ENCODE measurements at regions not wholly inside any gene's neighbourhood (a gene's known extent, or its start where the extent isn't known, plus 50 kb on each side); places are given as distances from the start of the nearest gene placed in this dataset.

DNA sequence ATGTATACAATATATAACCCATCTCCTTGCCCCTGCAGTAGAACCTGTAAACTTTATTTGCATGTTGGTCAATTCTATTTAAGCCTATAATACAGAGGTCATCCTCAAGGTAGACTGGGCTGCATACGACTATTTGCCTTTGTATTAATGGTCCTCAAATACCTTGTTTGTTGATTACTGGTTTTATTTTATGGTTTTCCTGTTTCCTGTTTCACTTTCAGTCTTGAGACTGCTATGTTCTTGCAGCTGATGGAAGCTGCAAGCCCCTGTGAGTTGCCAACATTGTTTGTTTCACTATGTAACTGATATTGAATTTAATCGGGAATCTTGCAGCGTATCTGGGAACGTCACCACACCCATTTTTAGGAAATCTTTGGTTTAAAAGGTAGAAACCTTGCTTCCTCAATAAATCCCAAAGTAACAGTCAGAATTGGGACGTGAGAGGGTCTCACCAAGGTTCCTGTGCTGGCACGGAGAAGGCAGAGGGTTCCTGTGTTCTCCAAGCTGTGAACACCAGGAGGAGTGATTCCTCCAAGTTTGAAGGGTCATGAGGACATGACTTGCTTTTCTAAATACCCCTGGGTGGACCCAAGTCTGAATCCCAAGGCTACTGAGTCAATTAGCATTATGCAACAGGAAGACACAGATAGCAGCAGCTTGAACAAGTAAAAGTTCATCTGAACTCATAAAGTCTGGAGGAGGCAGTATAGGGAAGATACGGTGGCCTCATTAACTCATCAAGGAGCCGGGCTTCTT lies 110.6 kb upstream of the PNPLA4 start:
- 61 to 83% methylated on average over 3 to 8 of the region's 8 CpGs for WGBS, 2 donors (ENCODE audit: low coverage in 1 of 2)
- H3K27ac ChIP-seq = no peak overlapping the region
- TF ChIP-seq POLR2AphosphoS5 (IDR thresholded peaks at IDR 0.05) (no peak), POLR2A (IDR thresholded peaks at IDR 0.05) (no peak), EP300 (IDR thresholded peaks at IDR 0.05; ENCODE audit: low read depth) (no peak)
- TF ChIP-seq, protein P1, sequence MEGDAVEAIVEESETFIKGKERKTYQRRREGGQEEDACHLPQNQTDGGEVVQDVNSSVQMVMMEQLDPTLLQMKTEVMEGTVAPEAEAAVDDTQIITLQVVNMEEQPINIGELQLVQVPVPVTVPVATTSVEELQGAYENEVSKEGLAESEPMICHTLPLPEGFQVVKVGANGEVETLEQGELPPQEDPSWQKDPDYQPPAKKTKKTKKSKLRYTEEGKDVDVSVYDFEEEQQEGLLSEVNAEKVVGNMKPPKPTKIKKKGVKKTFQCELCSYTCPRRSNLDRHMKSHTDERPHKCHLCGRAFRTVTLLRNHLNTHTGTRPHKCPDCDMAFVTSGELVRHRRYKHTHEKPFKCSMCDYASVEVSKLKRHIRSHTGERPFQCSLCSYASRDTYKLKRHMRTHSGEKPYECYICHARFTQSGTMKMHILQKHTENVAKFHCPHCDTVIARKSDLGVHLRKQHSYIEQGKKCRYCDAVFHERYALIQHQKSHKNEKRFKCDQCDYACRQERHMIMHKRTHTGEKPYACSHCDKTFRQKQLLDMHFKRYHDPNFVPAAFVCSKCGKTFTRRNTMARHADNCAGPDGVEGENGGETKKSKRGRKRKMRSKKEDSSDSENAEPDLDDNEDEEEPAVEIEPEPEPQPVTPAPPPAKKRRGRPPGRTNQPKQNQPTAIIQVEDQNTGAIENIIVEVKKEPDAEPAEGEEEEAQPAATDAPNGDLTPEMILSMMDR (IDR thresholded peaks at IDR 0.05) = no peak
- intact Hi-C loops (cut with DNase I; ENCODE audit: low total_unique reads) = no loop called here
- no peak overlapping the region for H3K4me3 ChIP-seq
- no peaks in the 10 kb centered on the region for H3K27me3 ChIP-seq
- in situ Hi-C loops (cut with MboI; ENCODE audit: low pct_ligation_motif_present in 1 of 4, low pct_unique_long_range_greater_than_20kb in 1 of 4, low sequenced_read_pairs in 3 of 4) = no loop called here
- no peak for DNase-seq
- no peaks in the 10 kb centered on the region for H3K36me3 ChIP-seq
- no peaks in the 10 kb centered on the region for H3K4me1 ChIP-seq
- no peaks in the 10 kb centered on the region for H3K9me3 ChIP-seq

DNA sequence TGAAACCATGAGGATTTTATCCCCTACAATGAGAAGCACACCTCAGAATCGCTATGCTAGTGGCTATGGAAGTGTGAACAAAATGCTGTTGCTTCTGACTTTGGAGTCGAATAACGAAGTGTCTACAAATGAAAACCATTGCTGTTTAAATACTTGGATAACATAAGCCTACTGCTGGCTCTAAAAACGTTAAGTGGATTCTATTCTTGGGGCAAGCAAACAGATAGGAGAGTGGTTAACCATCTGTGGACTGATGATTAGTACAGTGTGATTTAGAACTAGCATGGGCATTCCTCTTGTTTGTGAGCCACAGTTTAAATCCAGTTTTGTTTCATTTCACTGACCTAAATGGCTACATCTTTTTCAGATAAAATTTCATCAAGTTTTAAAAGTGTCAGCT lies 109.7 kb upstream of the PNPLA4 start:
- Histone ChIP-seq H3K9me3 (no peaks in the 10 kb centered on the region), H3K27me3 (no peaks in the 10 kb centered on the region), H3K27ac (no peak overlapping the region), H3K36me3 (no peaks in the 10 kb centered on the region), H3K4me3 (no peak overlapping the region), H3K4me1 (no peaks in the 10 kb centered on the region)
- in situ Hi-C loops (cut with MboI; ENCODE audit: low pct_ligation_motif_present in 1 of 4, low pct_unique_long_range_greater_than_20kb in 1 of 4, low sequenced_read_pairs in 3 of 4) = no loop called here
- TF ChIP-seq, protein P1 (IDR thresholded peaks at IDR 0.05) = no peak
- TF ChIP-seq EP300 (IDR thresholded peaks at IDR 0.05; ENCODE audit: low read depth) = no peak
- no peak for TF ChIP-seq POLR2AphosphoS5 (IDR thresholded peaks at IDR 0.05)
- 62% methylated on average over 4 of the region's 4 CpGs; no CpG with 5 or more reads in 1 of the 2 donors for WGBS, 2 donors (ENCODE audit: low coverage in 1 of 2)
- DNase-seq = no peak
- intact Hi-C loops (cut with DNase I; ENCODE audit: low total_unique reads) = no loop called here

GRCh38 chrX:8034058-8034457 lies 106.8 kb upstream of the PNPLA4 start:
- Histone ChIP-seq H3K4me1 (no peaks in the 10 kb centered on the region), H3K9me3 (no peaks in the 10 kb centered on the region), H3K27me3 (no peaks in the 10 kb centered on the region), H3K27ac (no peak overlapping the region), H3K4me3 (no peak overlapping the region), H3K36me3 (no peaks in the 10 kb centered on the region)
- in situ Hi-C loops (cut with MboI; ENCODE audit: low pct_ligation_motif_present in 1 of 4, low pct_unique_long_range_greater_than_20kb in 1 of 4, low sequenced_read_pairs in 3 of 4) = no loop called here
- intact Hi-C loops (cut with DNase I; ENCODE audit: low total_unique reads) = no loop called here
- TF ChIP-seq POLR2A (IDR thresholded peaks at IDR 0.05) (no peak), EP300 (IDR thresholded peaks at IDR 0.05; ENCODE audit: low read depth) (no peak), POLR2AphosphoS5 (IDR thresholded peaks at IDR 0.05) (no peak)
- TF ChIP-seq, protein P1 (IDR thresholded peaks at IDR 0.05) = no peak
- DNase-seq = no peak
- WGBS, 2 donors (ENCODE audit: low coverage in 1 of 2) = 78% methylated on average over 8 of the region's 8 CpGs; no CpG with 5 or more reads in 1 of the 2 donors

GRCh38 chrX:8033175-8033574 lies 106.0 kb upstream of the PNPLA4 start:
- H3K27ac ChIP-seq = no peak overlapping the region
- 77% methylated on average over 4 of the region's 4 CpGs; no CpG with 5 or more reads in 1 of the 2 donors for WGBS, 2 donors (ENCODE audit: low coverage in 1 of 2)
- in situ Hi-C loops (cut with MboI; ENCODE audit: low pct_ligation_motif_present in 1 of 4, low pct_unique_long_range_greater_than_20kb in 1 of 4, low sequenced_read_pairs in 3 of 4) (no loop called here), intact Hi-C loops (cut with DNase I; ENCODE audit: low total_unique reads) (no loop called here)
- no peaks in the 10 kb centered on the region for H3K4me1 ChIP-seq
- no peaks in the 10 kb centered on the region for H3K9me3 ChIP-seq
- no peaks in the 10 kb centered on the region for H3K27me3 ChIP-seq
- no peak for DNase-seq
- no peaks in the 10 kb centered on the region for H3K36me3 ChIP-seq
- H3K4me3 ChIP-seq = no peak overlapping the region
- TF ChIP-seq, protein P1 (IDR thresholded peaks at IDR 0.05) = no peak
- TF ChIP-seq POLR2AphosphoS5 (IDR thresholded peaks at IDR 0.05) (no peak), EP300 (IDR thresholded peaks at IDR 0.05; ENCODE audit: low read depth) (no peak), POLR2A (IDR thresholded peaks at IDR 0.05) (no peak)

Measured in transverse colon (tissue), 4 donors.